ENCODE measurements at regions not wholly inside any gene's neighbourhood (a gene's known extent, or its start where the extent isn't known, plus 50 kb on each side); places are given as distances from the start of the nearest gene placed in this dataset.

DNA sequence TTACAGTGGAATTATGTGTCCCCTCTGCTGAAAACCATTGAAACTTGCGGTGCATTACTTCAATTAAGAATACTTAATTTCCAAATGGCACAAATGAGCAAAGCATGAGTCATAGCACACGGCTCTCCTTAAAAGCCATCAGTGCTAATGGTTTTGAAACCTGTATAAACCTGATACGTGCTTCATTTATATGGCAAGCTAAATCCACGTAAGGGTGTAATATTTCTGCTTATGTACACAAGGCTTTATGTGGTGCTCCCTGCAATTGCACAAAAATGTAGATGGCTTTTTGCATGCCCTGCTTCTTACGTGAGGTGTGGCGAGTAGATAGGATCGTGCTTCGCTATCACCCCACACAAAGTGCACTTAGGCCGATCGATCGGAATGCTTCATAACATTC is 840.9 kb downstream of the GALR1 start:
- no peaks in the 10 kb centered on the region for H3K4me1 ChIP-seq (ENCODE audit: control insufficient read depth, low read length)
- no peaks in the 10 kb centered on the region for H3K9me2 ChIP-seq (replicated peaks; ENCODE audit: control insufficient read depth, low read length)
- H3K27ac ChIP-seq (ENCODE audit: low read depth, low read length) = no peak overlapping the region
- peaks cover 9% of the 10 kb centered on the region; the same call in 1 of the 2 replicates for H3K9me3 ChIP-seq (ENCODE audit: control insufficient read depth, insufficient read depth, low read length)
- no peaks in the 10 kb centered on the region for H3F3A ChIP-seq (ENCODE audit: control insufficient read depth, insufficient read depth)
- no peaks in the 10 kb centered on the region for H4K20me1 ChIP-seq (ENCODE audit: control insufficient read depth, insufficient read depth, low read depth, low read length)
- no peak overlapping the region for H3K4me2 ChIP-seq (ENCODE audit: low read length)
- H3K79me2 ChIP-seq (ENCODE audit: control insufficient read depth, low read length) = no peaks in the 10 kb centered on the region
- no peaks in the 10 kb centered on the region for H3K36me3 ChIP-seq (ENCODE audit: control insufficient read depth, low read length)
- H3K4me3 ChIP-seq (ENCODE audit: low read length) = no peak overlapping the region
- TF ChIP-seq EZH2phosphoT487 (IDR thresholded peaks at IDR 0.05; ENCODE audit: borderline replicate concordance, low read length) (no peak), CTCF (IDR thresholded peaks at IDR 0.05; ENCODE audit: low read depth, low read length, poor library complexity, severe bottlenecking) (no peak)
- no peaks in the 10 kb centered on the region for H3K27me3 ChIP-seq (ENCODE audit: control insufficient read depth, low read length)

- H3K4me2 ChIP-seq (ENCODE audit: low read length) = no peak overlapping the region
- H3K9me2 ChIP-seq (replicated peaks; ENCODE audit: control insufficient read depth, low read length) = no peaks in the 10 kb centered on the region
- H4K20me1 ChIP-seq (ENCODE audit: control insufficient read depth, insufficient read depth, low read depth, low read length) = no peaks in the 10 kb centered on the region
- H3F3A ChIP-seq (ENCODE audit: control insufficient read depth, insufficient read depth) = no peaks in the 10 kb centered on the region
- H3K79me2 ChIP-seq (ENCODE audit: control insufficient read depth, low read length) = no peaks in the 10 kb centered on the region
- no peak for TF ChIP-seq CTCF (IDR thresholded peaks at IDR 0.05; ENCODE audit: low read depth, low read length, poor library complexity, severe bottlenecking)
- no peak for TF ChIP-seq EZH2phosphoT487 (IDR thresholded peaks at IDR 0.05; ENCODE audit: borderline replicate concordance, low read length)
- H3K36me3 ChIP-seq (ENCODE audit: control insufficient read depth, low read length) = no peaks in the 10 kb centered on the region
- no peak overlapping the region for H3K4me3 ChIP-seq (ENCODE audit: low read length)
- no peak overlapping the region for H3K27ac ChIP-seq (ENCODE audit: low read depth, low read length)
- no peaks in the 10 kb centered on the region for H3K9me3 ChIP-seq (ENCODE audit: control insufficient read depth, insufficient read depth, low read length)
- no peaks in the 10 kb centered on the region for H3K27me3 ChIP-seq (ENCODE audit: control insufficient read depth, low read length)
- H3K4me1 ChIP-seq (ENCODE audit: control insufficient read depth, low read length) = no peaks in the 10 kb centered on the region
Measured at GRCh38 chr18:78092901-78093300, 843.3 kb downstream of the GALR1 start.

- Histone ChIP-seq H3K4me2 (ENCODE audit: low read length) (no peak overlapping the region), H3K9me2 (replicated peaks; ENCODE audit: control insufficient read depth, low read length) (no peaks in the 10 kb centered on the region), H3K27ac (ENCODE audit: low read depth, low read length) (no peak overlapping the region), H3K27me3 (ENCODE audit: control insufficient read depth, low read length) (no peaks in the 10 kb centered on the region), H3K9me3 (ENCODE audit: control insufficient read depth, insufficient read depth, low read length) (peaks cover 7% of the 10 kb centered on the region; the same call in 1 of the 2 replicates), H3K79me2 (ENCODE audit: control insufficient read depth, low read length) (no peaks in the 10 kb centered on the region), H3K36me3 (ENCODE audit: control insufficient read depth, low read length) (no peaks in the 10 kb centered on the region), H3K4me1 (ENCODE audit: control insufficient read depth, low read length) (no peaks in the 10 kb centered on the region), H3K4me3 (ENCODE audit: low read length) (no peak overlapping the region), H3F3A (ENCODE audit: control insufficient read depth, insufficient read depth) (no peaks in the 10 kb centered on the region), H4K20me1 (ENCODE audit: control insufficient read depth, insufficient read depth, low read depth, low read length) (no peaks in the 10 kb centered on the region)
- TF ChIP-seq CTCF (IDR thresholded peaks at IDR 0.05; ENCODE audit: low read depth, low read length, poor library complexity, severe bottlenecking) (no peak), EZH2phosphoT487 (IDR thresholded peaks at IDR 0.05; ENCODE audit: borderline replicate concordance, low read length) (no peak)
Measured at GRCh38 chr18:78099979-78100588, 850.4 kb downstream of the GALR1 start.
